Calu3 (cell line): ENCODE measurements at regions not wholly inside any gene's neighbourhood (a gene's known extent, or its start where the extent isn't known, plus 50 kb on each side); places are given as distances from the start of the nearest gene placed in this dataset.

Source experiments
- BruUV-seq: library from RNA; stranded (reverse); fragments of 400-500 nt; replicated peaks from 2 replicates; lab custom pipeline; 2021; lab: Mats Ljungman, UMichigan
- CTCF ChIA-PET: fragments of 300-600 bp; sonication (Branson Sonifier 250); formaldehyde crosslinking; loops from one replicate; lab custom pipeline; 2022; ENCODE audit warnings: antibody characterized with exemption; lab: Charles Lee
- DNase-seq: peaks from one replicate; pipeline ENCODE4 v3.0.0; 2022
- H3K27ac Mint-ChIP-seq: one replicate; pipeline ENCODE4 v1.8.0; 2022; ENCODE audit warnings: mixed read lengths; ENCODE audit not compliant: unreplicated experiment
- H3K27me3 Mint-ChIP-seq: one replicate; pipeline ENCODE4 v1.8.0; 2022; ENCODE audit warnings: mixed read lengths; ENCODE audit not compliant: unreplicated experiment
- H3K36me3 Mint-ChIP-seq: one replicate; pipeline ENCODE4 v1.8.0; 2022; ENCODE audit warnings: mild to moderate bottlenecking, moderate library complexity, mixed read lengths; ENCODE audit not compliant: insufficient read depth, unreplicated experiment
- H3K4me1 Mint-ChIP-seq: one replicate; pipeline ENCODE4 v1.8.0; 2022; ENCODE audit warnings: mild to moderate bottlenecking, low read depth, mixed read lengths; ENCODE audit not compliant: unreplicated experiment
- H3K4me3 Mint-ChIP-seq: one replicate; pipeline ENCODE4 v1.8.0; 2022; ENCODE audit warnings: mild to moderate bottlenecking, low read depth, moderate library complexity, mixed read lengths; ENCODE audit not compliant: unreplicated experiment
- H3K9me3 Mint-ChIP-seq: one replicate; pipeline ENCODE4 v1.8.0; 2022; ENCODE audit warnings: low read depth, mixed read lengths; ENCODE audit not compliant: unreplicated experiment
- intact Hi-C: fragments of 100-400 bp; cut with micrococcal nuclease; formaldehyde crosslinking; loops from one replicate; pipeline ENCODE4 v1.10.0; 2022; ENCODE audit not compliant: unreplicated experiment
- TF ChIP-seq, protein P1 (sequence below): fragments of 200-600 bp; IDR thresholded peaks from one replicate; pipeline ENCODE4 v1.8.0; 2022; ENCODE audit warnings: antibody characterized with exemption; ENCODE audit not compliant: unreplicated experiment

DNA sequence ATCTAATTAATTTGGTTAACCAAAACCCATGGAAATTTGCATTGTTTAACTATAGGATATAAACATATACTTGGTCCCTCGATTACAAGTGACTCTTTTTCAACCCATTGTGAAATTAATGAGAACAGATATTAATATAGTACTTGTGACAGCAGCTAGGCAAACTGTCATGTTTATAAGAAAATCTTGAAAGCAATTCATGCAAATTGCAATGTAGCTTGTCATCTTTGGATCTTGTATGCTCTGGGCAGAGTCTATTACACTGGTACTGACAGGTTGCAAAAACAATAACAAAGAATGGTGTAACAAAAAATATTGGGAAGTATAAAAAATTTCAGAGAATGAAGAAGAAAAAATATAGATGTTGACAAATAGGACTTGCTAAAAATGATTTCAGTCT, 941.0 kb downstream of the DNAH5 start:
- TF ChIP-seq, protein P1, sequence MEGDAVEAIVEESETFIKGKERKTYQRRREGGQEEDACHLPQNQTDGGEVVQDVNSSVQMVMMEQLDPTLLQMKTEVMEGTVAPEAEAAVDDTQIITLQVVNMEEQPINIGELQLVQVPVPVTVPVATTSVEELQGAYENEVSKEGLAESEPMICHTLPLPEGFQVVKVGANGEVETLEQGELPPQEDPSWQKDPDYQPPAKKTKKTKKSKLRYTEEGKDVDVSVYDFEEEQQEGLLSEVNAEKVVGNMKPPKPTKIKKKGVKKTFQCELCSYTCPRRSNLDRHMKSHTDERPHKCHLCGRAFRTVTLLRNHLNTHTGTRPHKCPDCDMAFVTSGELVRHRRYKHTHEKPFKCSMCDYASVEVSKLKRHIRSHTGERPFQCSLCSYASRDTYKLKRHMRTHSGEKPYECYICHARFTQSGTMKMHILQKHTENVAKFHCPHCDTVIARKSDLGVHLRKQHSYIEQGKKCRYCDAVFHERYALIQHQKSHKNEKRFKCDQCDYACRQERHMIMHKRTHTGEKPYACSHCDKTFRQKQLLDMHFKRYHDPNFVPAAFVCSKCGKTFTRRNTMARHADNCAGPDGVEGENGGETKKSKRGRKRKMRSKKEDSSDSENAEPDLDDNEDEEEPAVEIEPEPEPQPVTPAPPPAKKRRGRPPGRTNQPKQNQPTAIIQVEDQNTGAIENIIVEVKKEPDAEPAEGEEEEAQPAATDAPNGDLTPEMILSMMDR = no peak
- no peaks in the 10 kb centered on the region for H3K4me1 Mint-ChIP-seq
- no peak overlapping the region for H3K4me3 Mint-ChIP-seq
- DNase-seq = no peak
- intact Hi-C loops = no loop called here
- CTCF ChIA-PET = no interaction called here
- BruUV-seq = no TSS peak
- no peaks in the 10 kb centered on the region for H3K27me3 Mint-ChIP-seq
- H3K36me3 Mint-ChIP-seq = no peaks in the 10 kb centered on the region
- no peak overlapping the region for H3K27ac Mint-ChIP-seq
- H3K9me3 Mint-ChIP-seq = peaks cover 18% of the 10 kb centered on the region

DNA sequence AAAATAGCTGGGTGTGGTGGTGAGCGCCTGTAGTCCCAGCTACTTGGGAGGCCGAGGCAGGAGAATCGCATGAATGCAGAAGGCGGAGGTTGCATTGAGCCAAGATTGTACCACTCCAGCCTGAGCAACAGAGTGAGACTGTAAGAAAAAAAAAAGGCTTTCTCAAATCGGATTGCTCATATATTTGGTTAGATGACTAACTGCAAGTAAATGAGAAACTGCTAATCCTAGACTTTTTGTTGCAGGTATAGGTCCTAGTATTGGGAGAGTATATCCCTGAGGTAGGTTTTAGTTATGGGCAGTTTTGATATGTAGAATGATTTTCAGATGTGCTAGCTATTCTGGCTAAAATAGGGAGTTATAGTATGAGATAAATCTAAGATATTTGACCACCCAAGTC, 944.8 kb downstream of the DNAH5 start:
- no peak overlapping the region for H3K4me3 Mint-ChIP-seq
- H3K27ac Mint-ChIP-seq = no peak overlapping the region
- TF ChIP-seq, protein P1 = no peak
- H3K27me3 Mint-ChIP-seq = no peaks in the 10 kb centered on the region
- H3K36me3 Mint-ChIP-seq = no peaks in the 10 kb centered on the region
- CTCF ChIA-PET = no interaction called here
- no peak for DNase-seq
- intact Hi-C loops = no loop called here
- H3K9me3 Mint-ChIP-seq = peaks cover 18% of the 10 kb centered on the region
- no peaks in the 10 kb centered on the region for H3K4me1 Mint-ChIP-seq
- no TSS peak for BruUV-seq

DNA sequence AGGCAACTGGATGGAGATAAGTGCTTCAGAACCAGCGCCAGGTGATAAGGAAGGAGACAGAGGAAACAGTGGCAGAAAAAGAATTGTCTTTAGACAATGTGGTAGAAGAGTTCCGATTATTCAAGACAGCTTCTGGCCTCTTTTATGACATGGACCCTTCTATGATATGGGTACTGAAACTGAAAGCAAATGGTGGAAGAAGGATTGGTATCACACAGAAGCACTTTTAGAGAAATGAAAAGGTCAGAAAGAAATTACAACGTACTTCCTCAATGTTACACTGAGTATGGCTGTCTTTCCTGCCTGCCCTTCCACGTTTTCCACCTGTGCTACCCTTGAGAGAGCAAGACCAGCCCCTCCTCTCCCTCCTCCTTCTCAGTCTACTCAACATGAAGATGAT, 959.3 kb downstream of the DNAH5 start:
- Mint-ChIP-seq H3K4me3 (no peak overlapping the region), H3K36me3 (no peaks in the 10 kb centered on the region), H3K27ac (no peak overlapping the region), H3K4me1 (no peaks in the 10 kb centered on the region), H3K9me3 (peaks cover 13% of the 10 kb centered on the region), H3K27me3 (no peaks in the 10 kb centered on the region)
- BruUV-seq = no TSS peak
- DNase-seq = no peak
- CTCF ChIA-PET = no interaction called here
- TF ChIP-seq, protein P1 = no peak
- intact Hi-C loops = no loop called here

DNA sequence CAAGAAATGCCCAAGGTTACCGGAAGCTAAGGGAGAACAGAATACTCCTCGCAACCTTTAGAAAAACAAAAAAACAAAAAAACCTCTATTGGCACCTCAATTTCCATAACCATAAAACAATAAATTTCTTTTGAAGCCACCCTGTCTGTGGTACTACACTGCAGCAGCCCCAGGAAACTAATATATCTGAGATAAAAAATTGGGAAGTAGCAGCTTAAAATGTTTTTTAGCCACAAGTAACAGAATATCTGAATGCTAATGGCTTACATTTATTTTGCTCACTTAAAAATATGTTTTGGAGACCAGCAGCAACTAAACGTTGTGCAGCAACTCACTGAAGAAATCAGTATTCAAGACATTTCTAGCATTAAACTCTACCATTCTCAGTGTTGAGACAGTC, 969.6 kb downstream of the DNAH5 start:
- Mint-ChIP-seq H3K4me3 (no peak overlapping the region), H3K27ac (no peak overlapping the region), H3K9me3 (peaks cover 5% of the 10 kb centered on the region), H3K36me3 (no peaks in the 10 kb centered on the region), H3K4me1 (no peaks in the 10 kb centered on the region), H3K27me3 (no peaks in the 10 kb centered on the region)
- DNase-seq = no peak
- no TSS peak for BruUV-seq
- intact Hi-C loops = no loop called here
- CTCF ChIA-PET = no interaction called here
- TF ChIP-seq, protein P1 = no peak

DNA sequence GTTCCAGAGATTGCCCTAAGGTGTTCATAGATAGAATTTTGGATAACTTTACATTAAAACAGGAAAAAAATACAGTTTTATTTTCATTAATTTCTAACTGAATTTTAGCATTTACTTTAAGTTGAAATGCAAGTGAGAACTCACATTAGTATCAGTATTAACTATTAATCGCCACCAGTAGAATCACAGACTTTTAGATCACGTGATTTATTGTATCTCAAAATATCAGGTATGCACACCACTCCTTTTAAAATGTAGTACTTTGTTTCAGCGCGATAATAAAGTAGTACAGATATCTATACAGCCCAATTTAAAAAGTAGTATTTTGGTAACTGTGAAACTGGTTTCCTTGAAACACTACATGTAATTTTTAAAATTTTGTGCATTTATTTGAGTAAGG, 978.7 kb downstream of the DNAH5 start:
- no TSS peak for BruUV-seq
- CTCF ChIA-PET = interaction anchor here (0.7 kb wide), 1 partner anchor 694 kb away, joined by 3 read pairs; no protein-coding TSS in a partner anchor
- no peaks in the 10 kb centered on the region for H3K36me3 Mint-ChIP-seq
- peaks cover 6% of the 10 kb centered on the region for H3K9me3 Mint-ChIP-seq
- no peaks in the 10 kb centered on the region for H3K27me3 Mint-ChIP-seq
- H3K4me3 Mint-ChIP-seq = no peak overlapping the region
- intact Hi-C loops = no loop called here
- DNase-seq = no peak
- H3K27ac Mint-ChIP-seq = no peak overlapping the region
- H3K4me1 Mint-ChIP-seq = no peaks in the 10 kb centered on the region
- TF ChIP-seq, protein P1 = no peak
